ENCODE measurements at regions not wholly inside any gene's neighbourhood (a gene's known extent, or its start where the extent isn't known, plus 50 kb on each side); places are given as distances from the start of the nearest gene placed in this dataset.
"Not testable (repeated sequence)": the region's sequence is repeated elsewhere in the genome, so short reads cannot be mapped to it uniquely, and the experiment has no call there.

DNA sequence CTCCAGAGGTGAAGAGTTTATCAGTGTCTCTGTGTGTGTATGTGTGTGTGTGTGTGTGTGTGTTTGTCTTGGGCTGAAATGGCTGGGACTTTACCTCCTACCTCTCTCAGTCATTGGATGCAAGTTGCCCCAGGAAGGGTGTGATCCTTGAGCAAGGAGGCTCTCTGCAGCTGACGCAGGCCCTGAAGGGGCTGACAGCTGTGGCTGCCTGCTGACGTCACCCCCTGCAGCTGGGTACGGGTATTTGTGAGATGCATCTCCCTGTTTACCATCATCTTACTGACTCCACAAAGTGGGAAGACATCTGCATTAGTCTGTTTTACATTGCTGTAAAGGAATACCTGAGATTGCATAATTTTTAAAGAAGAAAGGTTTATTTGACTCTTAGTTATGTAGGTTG lies 631.5 kb upstream of the RBFOX1 start:
- ChIA-PET POLR2A (no interaction called here), CTCF (no interaction called here)
- TF ChIP-seq, protein P1, sequence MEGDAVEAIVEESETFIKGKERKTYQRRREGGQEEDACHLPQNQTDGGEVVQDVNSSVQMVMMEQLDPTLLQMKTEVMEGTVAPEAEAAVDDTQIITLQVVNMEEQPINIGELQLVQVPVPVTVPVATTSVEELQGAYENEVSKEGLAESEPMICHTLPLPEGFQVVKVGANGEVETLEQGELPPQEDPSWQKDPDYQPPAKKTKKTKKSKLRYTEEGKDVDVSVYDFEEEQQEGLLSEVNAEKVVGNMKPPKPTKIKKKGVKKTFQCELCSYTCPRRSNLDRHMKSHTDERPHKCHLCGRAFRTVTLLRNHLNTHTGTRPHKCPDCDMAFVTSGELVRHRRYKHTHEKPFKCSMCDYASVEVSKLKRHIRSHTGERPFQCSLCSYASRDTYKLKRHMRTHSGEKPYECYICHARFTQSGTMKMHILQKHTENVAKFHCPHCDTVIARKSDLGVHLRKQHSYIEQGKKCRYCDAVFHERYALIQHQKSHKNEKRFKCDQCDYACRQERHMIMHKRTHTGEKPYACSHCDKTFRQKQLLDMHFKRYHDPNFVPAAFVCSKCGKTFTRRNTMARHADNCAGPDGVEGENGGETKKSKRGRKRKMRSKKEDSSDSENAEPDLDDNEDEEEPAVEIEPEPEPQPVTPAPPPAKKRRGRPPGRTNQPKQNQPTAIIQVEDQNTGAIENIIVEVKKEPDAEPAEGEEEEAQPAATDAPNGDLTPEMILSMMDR (IDR thresholded peaks at IDR 0.05; ENCODE audit: low read depth, low read length): no peak
- Histone ChIP-seq H3K4me3 (ENCODE audit: low read depth, low read length) (no peak overlapping the region), H3K27me3 (ENCODE audit: control insufficient read depth, insufficient read depth, low read length) (no peaks in the 10 kb centered on the region), H3K27ac (ENCODE audit: low read depth, low read length) (no peak overlapping the region), H3K9me3 (ENCODE audit: control insufficient read depth, insufficient read depth, low read length) (peaks cover 40% of the 10 kb centered on the region)
- no peak for DNase-seq (ENCODE audit: low read depth, low spot score)

DNA sequence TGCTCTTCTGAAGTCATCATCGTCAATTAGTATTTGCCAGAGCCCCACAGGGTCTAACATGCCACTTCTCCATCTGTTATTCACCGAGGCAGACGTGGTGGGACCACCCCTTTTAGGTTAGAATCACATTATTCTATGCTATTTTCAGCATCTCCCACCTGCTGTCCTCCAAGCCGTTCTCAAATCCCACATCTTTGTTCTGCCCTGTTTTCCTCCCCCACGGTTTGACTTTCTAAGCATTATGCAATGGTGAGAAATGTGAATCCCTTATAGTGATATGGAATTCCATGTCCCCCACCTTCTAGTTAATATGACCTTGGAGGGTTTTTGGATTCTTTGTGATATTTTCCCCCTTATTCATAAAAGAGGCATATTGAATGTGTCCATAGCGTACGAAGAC lies 634.1 kb upstream of the RBFOX1 start:
- Histone ChIP-seq H3K27me3 (ENCODE audit: control insufficient read depth, insufficient read depth, low read length) (no peaks in the 10 kb centered on the region), H3K4me3 (ENCODE audit: low read depth, low read length) (no peak overlapping the region), H3K9me3 (ENCODE audit: control insufficient read depth, insufficient read depth, low read length) (peaks cover 27% of the 10 kb centered on the region), H3K27ac (ENCODE audit: low read depth, low read length) (no peak overlapping the region)
- CTCF ChIA-PET: no interaction called here
- TF ChIP-seq, protein P1 (IDR thresholded peaks at IDR 0.05; ENCODE audit: low read depth, low read length): no peak
- no peak for DNase-seq (ENCODE audit: low read depth, low spot score)
- POLR2A ChIA-PET: no interaction called here

DNA sequence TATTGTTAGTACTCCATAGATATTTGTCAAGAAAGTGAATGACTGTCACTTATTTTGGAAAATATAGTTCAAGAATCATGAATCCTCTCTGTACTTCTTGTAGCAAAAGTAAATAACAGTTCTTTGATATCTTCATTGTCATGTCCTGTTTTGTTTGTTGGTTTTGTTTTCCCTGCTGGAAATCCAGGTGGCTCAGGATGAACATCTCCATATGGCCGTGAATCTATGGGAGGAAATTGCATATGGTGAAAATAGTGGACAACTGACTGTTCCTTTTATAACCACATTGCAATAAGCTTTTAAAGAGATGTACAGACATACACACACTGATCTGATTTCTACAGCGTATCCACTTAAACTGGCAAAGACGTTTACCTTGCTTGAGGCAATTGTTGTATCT lies 637.0 kb upstream of the RBFOX1 start:
- Histone ChIP-seq H3K27ac (ENCODE audit: low read depth, low read length) (no peak overlapping the region), H3K4me3 (ENCODE audit: low read depth, low read length) (no peak overlapping the region), H3K27me3 (ENCODE audit: control insufficient read depth, insufficient read depth, low read length) (no peaks in the 10 kb centered on the region), H3K9me3 (ENCODE audit: control insufficient read depth, insufficient read depth, low read length) (peaks cover 9% of the 10 kb centered on the region)
- TF ChIP-seq, protein P1 (IDR thresholded peaks at IDR 0.05; ENCODE audit: low read depth, low read length): no peak
- no peak for DNase-seq (ENCODE audit: low read depth, low spot score)
- ChIA-PET POLR2A (no interaction called here), CTCF (no interaction called here)

DNA sequence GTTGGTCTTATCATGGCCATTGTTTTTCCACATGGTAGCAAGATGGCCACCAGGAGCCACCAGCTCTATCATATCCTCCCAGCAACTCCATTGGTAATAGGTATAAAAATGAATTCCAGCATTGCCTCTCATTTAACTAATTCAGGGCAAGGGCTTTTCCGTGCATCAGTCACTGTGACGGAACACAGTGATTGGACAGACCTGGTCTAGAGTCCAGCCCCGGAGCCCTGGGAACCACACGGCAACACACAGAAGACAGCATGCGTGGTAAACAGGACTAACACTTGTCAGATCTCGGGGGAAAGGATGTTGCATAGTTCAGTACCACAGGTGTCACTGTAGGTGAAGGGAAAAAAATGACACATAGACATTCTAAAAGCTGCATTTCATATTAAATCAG lies 638.0 kb upstream of the RBFOX1 start:
- H3K4me3 ChIP-seq (ENCODE audit: low read depth, low read length): no peak overlapping the region
- TF ChIP-seq, protein P1 (IDR thresholded peaks at IDR 0.05; ENCODE audit: low read depth, low read length): no peak
- ChIA-PET CTCF (no interaction called here), POLR2A (no interaction called here)
- H3K27me3 ChIP-seq (ENCODE audit: control insufficient read depth, insufficient read depth, low read length): no peaks in the 10 kb centered on the region
- peaks cover 9% of the 10 kb centered on the region for H3K9me3 ChIP-seq (ENCODE audit: control insufficient read depth, insufficient read depth, low read length)
- no peak overlapping the region for H3K27ac ChIP-seq (ENCODE audit: low read depth, low read length)
- DNase-seq (ENCODE audit: low read depth, low spot score): no peak

DNA sequence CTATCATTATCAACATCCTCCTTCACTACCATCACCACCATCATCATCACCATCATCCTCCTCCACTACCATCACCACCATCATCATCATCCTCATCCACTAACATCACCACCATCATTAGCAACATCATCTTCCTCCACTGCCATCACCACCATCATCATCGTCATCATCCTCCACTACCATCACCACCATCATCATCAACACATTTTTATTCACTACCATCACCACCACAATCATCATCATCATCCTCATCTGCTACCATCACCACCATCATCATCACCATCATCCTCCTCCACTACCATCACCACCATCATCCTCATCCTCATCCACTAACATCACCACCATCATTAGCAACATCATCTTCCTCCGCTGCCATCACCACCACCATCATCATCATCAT lies 639.2 kb upstream of the RBFOX1 start:
- POLR2A ChIA-PET; CTCF ChIA-PET; DNase-seq (ENCODE audit: low read depth, low spot score); H3K27me3 ChIP-seq (ENCODE audit: control insufficient read depth, insufficient read depth, low read length); H3K27ac ChIP-seq (ENCODE audit: low read depth, low read length); H3K9me3 ChIP-seq (ENCODE audit: control insufficient read depth, insufficient read depth, low read length); H3K4me3 ChIP-seq (ENCODE audit: low read depth, low read length): not testable (repeated sequence)

DNA sequence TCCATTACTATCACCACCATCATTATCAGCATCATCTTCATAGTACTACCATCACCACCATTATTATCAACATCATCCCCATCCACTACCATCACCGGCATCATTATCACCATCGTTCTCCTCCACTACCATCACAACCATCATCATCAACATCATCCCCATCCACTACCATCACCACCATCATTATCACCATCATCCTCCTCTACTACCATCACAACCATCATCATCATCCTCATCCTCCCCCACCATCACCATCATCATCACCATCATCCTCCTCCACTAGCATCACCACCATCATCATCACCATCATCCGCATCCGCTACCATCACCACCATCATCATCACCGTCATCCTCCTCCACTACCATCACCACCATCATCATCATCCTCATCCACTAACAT lies 639.8 kb upstream of the RBFOX1 start:
- DNase-seq (ENCODE audit: low read depth, low spot score): no peak
- Histone ChIP-seq H3K9me3 (ENCODE audit: control insufficient read depth, insufficient read depth, low read length) (peaks cover 11% of the 10 kb centered on the region), H3K27me3 (ENCODE audit: control insufficient read depth, insufficient read depth, low read length) (no peaks in the 10 kb centered on the region), H3K4me3 (ENCODE audit: low read depth, low read length) (no peak overlapping the region), H3K27ac (ENCODE audit: low read depth, low read length) (no peak overlapping the region)
- POLR2A ChIA-PET: no interaction called here
- TF ChIP-seq, protein P1 (IDR thresholded peaks at IDR 0.05; ENCODE audit: low read depth, low read length): no peak
- CTCF ChIA-PET: no interaction called here
